NAMALWA (cell line): ENCODE measurements at regions not wholly inside any gene's neighbourhood (a gene's known extent, or its start where the extent isn't known, plus 50 kb on each side); places are given as distances from the start of the nearest gene placed in this dataset.
"Not testable (repeated sequence)": the region's sequence is repeated elsewhere in the genome, so short reads cannot be mapped to it uniquely, and the experiment has no call there.

Source experiments
- DNase-seq: peaks from one replicate; pipeline ENCODE4 v3.0.0-alpha.2; 2015; ENCODE audit warnings: low spot score

GRCh38 chr5:25764733-25765132 is 1120.0 kb upstream of the CDH10 start:
- DNase-seq, result no peak

- no peak for DNase-seq
These were observed 1119.0 kb upstream of the CDH10 start for GRCh38 chr5:25763781-25764180.

- peak; percentile 34 for DNase-seq
These were observed 1110.1 kb upstream of the CDH10 start for GRCh38 chr5:25754895-25755294.

GRCh38 chr5:25744908-25745307 is 1100.1 kb upstream of the CDH10 start:
- DNase-seq, result no peak

- no peak for DNase-seq
These were observed 1071.9 kb upstream of the CDH10 start for GRCh38 chr5:25716680-25717079.

- peak; percentile 42 for DNase-seq
These were observed 1068.5 kb upstream of the CDH10 start for GRCh38 chr5:25713259-25713658.

GRCh38 chr5:25707093-25707492 is 1062.3 kb upstream of the CDH10 start:
- no peak for DNase-seq

GRCh38 chr5:25701936-25702335 is 1057.2 kb upstream of the CDH10 start:
- no peak for DNase-seq

GRCh38 chr5:25694801-25695200 is 1050.0 kb upstream of the CDH10 start:
- no peak for DNase-seq

GRCh38 chr5:25688156-25688555 is 1043.4 kb upstream of the CDH10 start:
- peak; percentile 11 for DNase-seq

- peak; percentile 13 for DNase-seq
These were observed 1025.0 kb upstream of the CDH10 start for GRCh38 chr5:25669645-25670401.

GRCh38 chr5:25662610-25663009 is 1017.8 kb upstream of the CDH10 start:
- no peak for DNase-seq

- DNase-seq, result not testable (repeated sequence)
These were observed 1005.5 kb upstream of the CDH10 start for GRCh38 chr5:25650316-25650715.

- DNase-seq, result no peak
These were observed 1005.0 kb upstream of the CDH10 start for GRCh38 chr5:25649628-25650265.

- no peak for DNase-seq
These were observed 1001.9 kb upstream of the CDH10 start for GRCh38 chr5:25646421-25647341.

GRCh38 chr5:25641124-25641523 is 996.3 kb upstream of the CDH10 start:
- no peak for DNase-seq

GRCh38 chr5:25619273-25619672 is 974.5 kb upstream of the CDH10 start:
- no peak for DNase-seq

GRCh38 chr5:25618821-25619220 is 974.0 kb upstream of the CDH10 start:
- no peak for DNase-seq

- no peak for DNase-seq
These were observed 969.7 kb upstream of the CDH10 start for GRCh38 chr5:25614466-25614865.

- DNase-seq, result no peak
These were observed 959.9 kb upstream of the CDH10 start for GRCh38 chr5:25604681-25605080.

- no peak for DNase-seq
These were observed 934.3 kb upstream of the CDH10 start for GRCh38 chr5:25579111-25579510.

- DNase-seq, result no peak
These were observed 928.9 kb upstream of the CDH10 start for GRCh38 chr5:25573691-25574090.
